HK-2 (cell line): ENCODE measurements at regions not wholly inside any gene's neighbourhood (a gene's known extent, or its start where the extent isn't known, plus 50 kb on each side); places are given as distances from the start of the nearest gene placed in this dataset.

Experiments
- DNase-seq: peaks from one replicate; pipeline ENCODE4 v3.0.0-alpha.2; 2018; ENCODE audit not compliant: unreplicated experiment

DNA sequence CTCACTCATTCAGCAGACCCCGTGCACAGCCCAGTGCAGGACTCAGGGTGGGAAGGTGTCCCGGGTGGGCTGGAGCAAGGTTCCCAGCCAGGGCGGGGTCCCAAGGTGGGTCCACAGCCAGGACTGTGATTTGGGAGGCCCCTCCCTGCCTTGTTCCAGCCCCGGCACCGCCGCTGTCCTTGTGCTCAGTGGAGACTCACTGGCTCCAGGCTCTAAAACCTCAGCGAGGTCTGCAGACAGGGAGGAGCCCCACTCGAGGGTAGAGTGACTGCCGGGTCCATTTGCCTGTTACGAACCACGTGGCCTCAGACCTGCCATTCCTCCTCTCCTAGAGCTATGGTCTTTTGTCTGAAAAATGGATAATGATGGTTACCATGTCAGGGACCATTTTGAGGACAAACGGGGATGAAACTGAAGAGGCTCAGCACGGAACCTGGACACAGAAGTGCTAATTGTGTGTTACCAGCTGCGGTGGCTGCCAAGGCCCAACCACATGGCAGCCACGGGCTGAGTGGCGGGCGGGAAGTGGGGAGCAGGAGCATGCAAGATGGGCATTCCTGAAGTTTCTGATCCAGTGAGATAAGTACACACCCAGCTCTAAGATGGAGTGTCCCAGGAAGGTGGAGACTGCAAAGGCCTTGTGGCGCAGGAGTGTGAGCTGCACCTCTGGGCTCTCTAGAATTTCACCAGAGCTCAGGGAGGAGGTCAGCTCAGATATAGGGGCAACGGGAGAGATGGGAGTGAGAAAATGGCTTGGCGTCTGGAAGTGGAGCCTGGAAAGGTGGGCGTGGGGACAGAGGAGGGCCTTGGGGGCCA is 317.6 kb downstream of the SEC14L1 start:
- DNase-seq = no peak

GRCh38 chr17:77459018-77459755 is 318.4 kb downstream of the SEC14L1 start:
- DNase-seq = no peak

- no peak for DNase-seq
Measured at GRCh38 chr17:77460514-77461046, 319.8 kb downstream of the SEC14L1 start.

DNA sequence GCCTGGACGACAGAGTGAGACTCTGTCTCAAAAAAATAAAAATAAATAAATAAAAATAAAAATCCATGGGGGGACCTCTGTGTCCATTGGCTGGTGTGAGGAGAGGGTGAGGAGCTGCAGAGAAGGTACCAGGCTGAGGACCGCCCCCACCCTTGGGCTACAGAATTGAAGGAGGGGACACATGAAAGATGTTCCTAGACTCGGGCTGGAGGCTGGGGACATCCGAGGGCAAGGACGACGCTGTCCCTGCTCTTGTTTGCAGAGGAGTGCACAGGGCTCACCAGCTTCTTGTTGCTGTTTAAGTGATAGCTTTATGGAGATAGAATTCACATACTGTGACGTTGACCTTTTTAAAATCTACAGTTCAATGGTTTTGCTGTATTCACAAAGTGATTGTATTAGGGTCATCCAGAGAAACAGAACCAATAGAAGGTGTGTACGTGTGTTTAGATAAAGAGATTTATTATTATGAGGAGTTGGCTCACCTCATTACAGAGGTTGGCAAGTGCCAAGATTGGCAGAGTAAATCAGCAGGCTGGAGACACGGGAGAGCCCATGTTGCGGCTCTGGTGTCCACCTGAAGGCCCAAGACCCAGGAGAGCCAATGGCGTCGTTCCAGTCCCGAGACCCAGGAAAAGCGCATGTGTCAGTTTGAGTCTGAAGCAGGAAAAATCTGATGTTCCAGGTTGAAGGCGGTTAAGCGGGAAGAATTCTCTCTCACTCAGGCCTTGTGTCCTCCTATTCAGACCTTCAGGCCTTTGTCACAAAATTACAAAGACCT is 320.7 kb downstream of the SEC14L1 start:
- no peak for DNase-seq

GRCh38 chr17:77462090-77462489 is 321.3 kb downstream of the SEC14L1 start:
- no peak for DNase-seq

DNA sequence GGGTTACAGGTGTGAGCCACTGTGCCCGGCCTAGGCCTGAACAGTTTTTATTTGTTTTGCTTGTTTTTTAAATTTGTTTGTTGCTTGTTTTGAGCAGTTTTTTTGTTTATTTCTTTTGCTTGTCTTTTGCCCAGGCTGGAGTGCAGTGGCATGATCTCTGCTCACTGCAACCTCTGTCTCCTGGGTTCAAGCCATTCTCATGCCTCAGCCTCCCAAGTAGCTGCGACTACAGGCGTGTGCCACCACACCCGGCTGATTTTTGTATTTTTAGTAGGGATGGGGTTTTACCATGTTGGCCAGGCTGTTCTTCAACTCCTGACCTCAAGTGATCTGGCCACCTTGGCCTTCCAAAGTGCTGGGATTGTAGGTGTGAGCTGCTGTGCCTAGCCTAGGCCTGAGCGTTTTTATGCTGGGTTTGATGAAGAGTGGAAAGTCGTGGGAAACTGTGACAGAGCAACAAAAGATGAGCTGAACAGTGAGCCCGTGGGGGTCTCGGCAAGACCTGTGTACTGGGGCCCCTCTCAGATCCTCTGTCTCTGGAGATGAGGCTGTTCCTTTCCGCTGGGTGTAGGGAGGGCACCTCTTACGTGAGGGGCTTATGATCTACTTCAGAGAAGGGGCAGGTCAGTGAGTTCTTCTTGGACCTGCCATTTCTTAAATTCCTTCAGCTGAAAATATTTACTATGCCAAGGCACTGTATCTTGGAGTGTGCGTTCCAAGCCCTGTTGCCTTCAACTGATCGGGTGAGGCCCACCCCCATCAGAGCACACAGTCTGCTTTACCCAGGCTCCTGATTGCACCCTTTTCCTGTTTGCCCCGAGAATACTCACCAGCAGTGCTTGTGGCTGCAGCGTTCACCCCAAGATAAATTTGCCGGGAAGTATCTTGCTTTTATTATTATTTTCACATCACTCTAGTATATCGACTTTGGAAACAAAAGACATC is 322.1 kb downstream of the SEC14L1 start:
- no peak for DNase-seq

- DNase-seq = no peak
Measured at GRCh38 chr17:77464988-77465357, 324.2 kb downstream of the SEC14L1 start.

DNA sequence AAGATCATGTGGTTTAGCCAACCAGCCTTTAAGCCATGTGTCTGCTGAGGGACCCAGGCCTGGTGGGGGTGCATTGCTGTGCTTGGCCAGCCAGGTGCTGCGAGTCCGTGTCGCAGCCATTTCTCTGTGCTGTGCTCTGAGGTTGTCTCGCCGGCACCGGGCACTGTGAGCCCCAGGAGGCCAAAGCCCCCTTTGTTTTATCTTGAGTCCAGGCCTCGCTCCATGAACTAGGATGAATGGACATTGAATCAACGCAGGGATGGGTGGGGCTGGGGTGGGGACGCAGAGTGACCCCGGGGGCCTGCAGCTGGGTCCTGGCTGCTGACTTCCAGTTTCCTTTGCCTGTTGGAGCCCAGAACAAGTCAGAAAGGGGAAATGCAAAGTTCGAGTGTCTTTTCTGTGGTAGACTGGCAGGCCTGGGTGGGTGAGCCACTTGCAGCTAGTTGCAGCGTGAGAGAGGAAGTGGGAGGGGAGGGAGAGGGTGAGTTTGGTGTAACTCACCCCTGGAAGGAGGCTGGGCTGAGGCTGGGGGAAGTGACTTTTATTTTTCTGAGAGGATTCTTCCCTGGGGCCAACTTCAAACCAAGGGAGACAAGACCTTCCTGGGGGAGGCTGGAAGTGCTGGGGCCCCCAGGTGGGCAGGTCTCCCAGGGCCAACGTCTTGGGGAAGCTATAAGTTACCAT is 324.7 kb downstream of the SEC14L1 start:
- DNase-seq = peak; percentile 47

DNA sequence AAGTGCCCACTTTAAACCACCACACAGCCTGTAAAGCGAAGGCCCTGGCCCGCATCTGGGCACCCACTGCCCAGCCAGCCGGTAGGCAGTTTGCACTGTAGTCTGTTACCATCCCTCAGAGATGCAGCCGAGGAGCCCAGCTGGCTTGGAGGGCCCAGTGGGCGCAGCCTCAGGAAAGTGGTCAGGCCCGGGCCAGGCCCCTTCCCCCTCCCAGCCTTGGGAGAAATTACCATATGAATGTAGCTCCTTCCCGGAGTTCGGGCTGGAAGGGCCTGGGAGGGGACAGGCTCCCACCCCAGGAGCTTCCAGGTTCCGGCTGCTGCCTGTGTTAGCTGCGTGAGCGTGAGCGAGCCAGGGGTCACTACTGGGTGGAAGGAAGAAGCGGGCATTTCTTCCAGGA is 325.4 kb downstream of the SEC14L1 start:
- no peak for DNase-seq

DNA sequence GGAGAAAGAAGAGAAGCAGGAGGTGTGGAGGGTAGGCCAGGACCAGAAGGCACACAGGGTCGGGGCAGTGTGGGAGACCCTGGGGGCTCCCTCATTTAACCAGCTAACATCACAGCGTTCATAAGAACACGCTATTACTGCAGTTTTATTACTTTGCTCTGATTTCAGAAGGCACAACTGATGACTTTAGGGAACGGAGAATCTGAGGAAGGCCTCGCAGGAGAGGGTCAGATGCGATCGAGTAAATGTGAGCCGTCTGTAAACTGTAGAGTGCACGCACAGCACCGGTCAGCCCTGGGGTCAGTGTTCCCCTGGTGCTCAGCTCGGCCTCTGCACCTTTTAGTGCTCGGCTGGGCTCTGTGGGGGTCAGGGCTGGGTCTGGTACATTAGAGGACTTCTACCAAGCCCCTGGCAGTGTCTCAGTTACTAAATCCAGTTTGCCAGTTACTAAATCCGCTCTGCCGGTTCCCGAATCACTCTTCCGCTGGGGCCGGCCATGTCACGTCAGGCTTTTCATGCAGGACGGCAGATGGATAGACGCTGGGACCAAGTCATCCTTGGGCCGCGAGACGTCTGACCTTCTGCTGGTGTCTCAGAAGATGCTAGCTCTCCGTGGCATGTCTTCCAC is 325.9 kb downstream of the SEC14L1 start:
- DNase-seq = no peak

- DNase-seq = no peak
Measured at GRCh38 chr17:77467521-77467920, 326.8 kb downstream of the SEC14L1 start.

GRCh38 chr17:77468897-77469296 is 328.1 kb downstream of the SEC14L1 start:
- no peak for DNase-seq

- DNase-seq = no peak
Measured at GRCh38 chr17:77470330-77470786, 329.6 kb downstream of the SEC14L1 start.

DNA sequence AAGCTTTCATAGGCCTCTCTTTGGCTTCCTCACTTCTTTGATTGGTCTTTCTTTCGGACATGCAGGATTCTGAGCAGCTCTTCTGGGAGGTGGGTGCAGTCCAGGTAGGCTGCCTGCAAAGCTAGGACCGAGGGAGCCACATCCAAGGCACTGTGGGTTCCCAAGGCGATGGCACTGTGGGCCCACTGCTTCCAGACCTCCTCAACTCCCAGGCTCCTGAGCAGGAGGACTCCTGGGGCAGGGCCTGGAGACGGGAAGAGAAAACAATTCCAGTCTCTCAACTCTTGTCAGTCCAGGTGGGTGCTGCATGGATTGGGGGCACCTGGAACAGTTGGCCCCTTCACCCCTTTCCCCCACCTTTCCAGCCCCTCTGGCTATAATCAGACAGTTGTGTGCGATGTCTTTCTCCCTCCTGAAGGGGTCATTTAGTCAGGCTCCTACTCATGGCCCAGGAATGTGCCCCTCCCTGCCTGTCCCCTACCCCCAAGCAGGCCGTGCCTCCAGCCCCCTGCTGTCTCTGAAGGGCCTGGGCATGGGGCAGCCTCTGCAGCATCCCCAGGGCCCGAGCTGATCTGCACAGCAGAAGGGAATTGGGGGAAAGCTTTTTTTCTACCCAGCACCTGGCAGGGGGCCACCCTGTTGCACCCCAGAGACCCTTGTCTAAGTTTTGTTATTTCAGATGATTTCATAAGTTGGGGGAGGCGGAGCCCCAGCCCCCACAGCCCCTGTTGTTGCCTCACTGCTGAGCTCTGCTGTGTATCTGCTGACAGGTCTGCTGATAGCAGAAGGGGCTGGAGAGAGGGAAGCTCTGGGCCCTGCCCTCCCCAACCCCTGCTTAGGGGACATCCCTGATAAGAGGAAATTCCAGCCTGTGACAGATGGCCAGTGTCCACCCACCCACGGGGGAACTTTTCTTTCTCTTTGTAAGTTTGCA is 330.3 kb downstream of the SEC14L1 start:
- no peak for DNase-seq

DNA sequence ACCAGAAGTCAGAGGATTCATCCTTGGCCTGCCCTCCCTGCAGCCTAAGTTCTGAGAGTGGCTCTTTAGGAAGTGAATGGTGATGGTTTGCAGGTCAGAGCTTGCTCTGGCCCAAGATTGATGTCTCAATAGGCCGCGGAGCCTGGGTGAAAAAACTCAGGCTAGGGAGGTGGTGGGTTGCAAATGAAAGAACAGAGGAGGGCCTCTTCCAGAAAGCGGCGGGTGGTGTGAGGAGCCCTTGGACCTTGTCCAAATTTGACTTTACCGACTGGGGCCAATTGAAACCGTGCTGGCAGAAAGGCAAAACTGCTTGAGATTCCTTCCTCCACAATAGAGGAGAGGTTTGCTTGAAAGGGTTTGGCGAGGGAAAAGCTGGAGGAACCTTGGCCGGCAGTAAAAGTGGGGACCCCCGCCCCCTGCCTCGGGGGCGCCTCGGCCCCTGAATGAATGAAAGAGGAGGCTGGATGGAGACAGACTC is 331.3 kb downstream of the SEC14L1 start:
- no peak for DNase-seq

DNA sequence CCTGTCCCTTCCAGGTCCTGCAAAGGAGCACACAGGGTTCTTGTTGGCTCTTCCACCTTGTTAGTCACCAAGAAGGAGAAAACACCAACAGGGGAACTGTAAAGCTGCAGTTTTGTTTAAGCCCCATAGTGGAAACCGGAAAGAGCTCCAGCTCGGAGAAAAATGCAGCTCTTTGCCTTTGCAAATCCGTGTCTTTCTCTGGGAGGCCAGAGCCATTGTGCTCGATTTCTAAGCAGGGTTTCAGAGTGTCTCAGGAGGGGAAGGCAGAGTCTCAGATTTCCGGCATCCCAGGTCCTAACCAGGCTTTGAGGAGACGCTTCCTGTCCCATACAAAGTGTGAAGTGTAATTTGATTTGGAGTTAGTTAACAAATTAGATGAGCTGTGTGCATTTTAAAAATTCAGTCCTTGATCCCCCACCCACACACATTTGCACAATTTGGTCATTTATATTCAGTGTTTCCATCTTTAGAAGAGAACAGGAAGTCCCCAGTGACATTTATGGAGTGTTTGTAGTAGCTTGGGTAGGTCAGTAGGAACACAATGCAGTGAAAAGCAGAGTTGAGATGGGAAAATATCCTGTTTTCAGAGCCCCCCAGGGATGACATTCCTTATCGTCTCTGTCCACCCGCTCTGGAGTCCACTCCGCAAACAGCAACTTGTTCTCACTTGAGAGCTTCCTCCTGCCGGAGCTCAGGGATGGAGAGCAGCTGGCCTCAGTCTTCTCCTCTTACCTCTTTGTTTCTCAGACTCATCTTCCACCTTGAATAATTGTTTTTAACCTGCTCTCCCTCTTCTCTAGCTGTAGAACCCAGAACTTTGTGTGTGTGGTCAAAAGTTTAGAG is 331.9 kb downstream of the SEC14L1 start:
- no peak for DNase-seq

GRCh38 chr17:77473615-77474226 is 333.0 kb downstream of the SEC14L1 start:
- no peak for DNase-seq
